HG03159 (cell line): ENCODE measurements at regions not wholly inside any gene's neighbourhood (a gene's known extent, or its start where the extent isn't known, plus 50 kb on each side); places are given as distances from the start of the nearest gene placed in this dataset.
"Not testable (repeated sequence)": the region's sequence is repeated elsewhere in the genome, so short reads cannot be mapped to it uniquely, and the experiment has no call there.

Experiments used
- ATAC-seq: cut with Tn5 transposase; IDR thresholded peaks from one replicate; pipeline ENCODE4 v1.9.1; 2021; ENCODE audit warnings: mild to moderate bottlenecking, moderate library complexity; ENCODE audit not compliant: unreplicated experiment

GRCh38 chr7:136441835-136442234 lies 426.6 kb upstream of the CHRM2 start:
- ATAC-seq = no peak

GRCh38 chr7:136431736-136432135 lies 436.7 kb upstream of the CHRM2 start:
- not testable (repeated sequence) for ATAC-seq

GRCh38 chr7:136424058-136424457 lies 444.4 kb upstream of the CHRM2 start:
- ATAC-seq = no peak

- not testable (repeated sequence) for ATAC-seq
These were observed 442.6 kb upstream of the MTPN start for GRCh38 chr7:136419740-136420139.

DNA sequence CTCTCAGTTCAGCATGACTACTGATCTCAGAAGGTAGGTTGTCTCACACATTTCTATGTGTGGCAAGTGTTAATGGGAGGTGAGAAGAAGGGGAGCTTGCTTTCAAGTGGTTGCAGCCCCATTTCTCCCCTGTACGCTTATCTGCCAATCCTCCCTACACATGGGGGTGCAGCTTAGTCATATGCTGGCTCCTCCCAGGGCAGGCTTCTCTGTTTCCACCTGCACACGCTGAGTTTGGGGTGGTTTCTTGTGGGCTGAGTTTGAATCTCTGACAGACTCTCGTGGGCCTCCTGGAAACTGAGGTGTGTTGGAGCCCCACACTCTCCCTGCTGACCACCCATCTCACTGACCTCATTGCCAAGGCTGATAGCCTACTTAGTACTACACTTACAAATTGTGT lies 435.8 kb upstream of the MTPN start:
- no peak for ATAC-seq

DNA sequence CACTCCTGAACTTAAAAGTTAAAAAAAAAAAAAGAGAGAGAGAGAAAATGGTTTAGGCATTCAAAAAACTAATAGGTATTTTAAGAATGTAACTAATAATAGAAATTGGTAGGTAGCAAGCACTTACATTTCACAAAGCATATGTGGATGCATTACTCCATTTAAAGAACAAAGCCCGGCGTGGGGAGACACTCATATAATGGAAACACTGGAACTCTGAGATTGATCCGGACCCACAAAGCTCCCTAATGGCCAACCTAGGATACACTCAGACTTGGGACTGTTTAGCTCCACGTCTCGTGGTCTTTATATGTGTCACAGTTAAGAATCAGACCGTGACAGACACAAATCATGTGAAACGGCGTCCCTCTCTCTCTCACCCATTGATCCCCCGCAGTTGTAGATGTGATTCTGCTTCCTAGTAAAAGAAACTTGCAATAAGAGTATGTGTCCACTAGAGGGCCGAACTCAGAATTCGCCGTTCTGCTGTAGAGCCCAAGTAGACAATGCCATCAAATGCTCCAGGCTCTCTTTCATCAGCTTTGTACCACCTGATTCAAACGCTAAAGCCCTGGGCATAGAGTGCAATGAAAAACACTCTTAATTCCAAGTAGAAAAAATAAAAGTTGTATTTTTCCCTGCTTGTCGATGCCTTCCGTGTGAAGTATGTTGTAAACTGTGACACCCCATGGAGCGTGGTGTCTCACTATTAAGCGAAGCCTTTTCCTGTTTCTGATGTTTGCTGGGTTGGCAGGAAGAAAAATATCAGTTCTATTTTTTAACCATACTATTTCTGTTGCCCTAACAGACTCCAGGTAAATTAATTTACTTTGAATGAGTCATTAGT lies 429.0 kb upstream of the MTPN start:
- ATAC-seq = peak; percentile 97

DNA sequence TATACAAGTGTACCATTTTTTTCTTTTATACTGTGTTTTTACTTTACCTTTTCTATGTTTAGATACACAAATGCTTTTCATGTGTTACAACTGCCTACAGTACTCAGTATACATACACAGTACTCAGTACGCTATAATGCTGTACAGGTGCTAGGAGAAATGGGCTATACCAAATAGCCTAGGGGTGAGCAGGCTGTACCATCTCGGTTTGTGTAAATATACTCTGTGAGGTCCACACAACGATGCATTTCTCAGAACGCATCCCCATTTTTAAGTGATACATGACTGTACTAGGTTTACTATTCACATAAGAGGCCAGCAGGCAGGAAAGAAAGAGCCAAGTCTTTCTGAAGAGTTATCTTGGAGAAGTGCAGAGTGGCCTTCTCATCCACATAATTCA lies 426.4 kb upstream of the MTPN start:
- no peak for ATAC-seq

- ATAC-seq = no peak
These were observed 423.7 kb upstream of the MTPN start for GRCh38 chr7:136400877-136401276.

DNA sequence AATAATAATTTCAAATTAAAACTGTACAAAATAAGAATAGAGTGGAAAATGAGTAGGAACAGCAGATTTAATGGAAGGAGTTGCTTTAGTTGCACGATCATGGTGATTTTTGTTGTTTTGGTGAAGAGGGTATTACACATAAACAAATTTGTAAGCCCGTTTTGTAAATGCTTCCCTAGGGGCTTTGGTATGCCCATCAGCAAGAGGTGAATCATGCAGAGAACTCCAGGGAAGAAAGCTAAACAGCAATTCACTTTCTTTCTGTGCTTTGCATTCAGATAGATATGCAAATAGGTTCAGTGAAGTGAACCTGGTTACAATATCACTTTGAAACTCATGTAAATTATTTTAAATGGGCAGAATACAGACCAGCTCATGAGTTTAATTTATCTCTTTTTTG lies 422.2 kb upstream of the MTPN start:
- ATAC-seq = no peak

GRCh38 chr7:136392856-136393255 lies 415.7 kb upstream of the MTPN start:
- no peak for ATAC-seq

DNA sequence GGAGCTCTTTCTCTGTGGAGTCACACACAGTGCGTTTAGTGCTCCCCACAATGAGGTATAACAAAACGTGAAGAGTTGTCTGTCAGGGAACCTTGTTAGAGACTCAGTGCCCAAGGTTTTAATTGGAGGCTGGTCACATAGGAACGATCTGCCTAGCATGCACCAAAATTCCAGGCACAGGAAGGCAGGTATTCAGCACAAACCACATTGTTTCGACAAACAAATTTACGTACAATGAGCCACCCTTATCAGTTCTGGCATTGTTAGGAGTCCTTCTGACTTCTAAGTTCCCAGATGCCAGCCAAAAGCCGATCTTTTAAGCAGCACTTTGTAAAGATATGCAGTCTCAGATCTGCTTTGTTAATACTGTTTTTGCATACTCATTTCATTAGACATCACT lies 414.2 kb upstream of the MTPN start:
- no peak for ATAC-seq

DNA sequence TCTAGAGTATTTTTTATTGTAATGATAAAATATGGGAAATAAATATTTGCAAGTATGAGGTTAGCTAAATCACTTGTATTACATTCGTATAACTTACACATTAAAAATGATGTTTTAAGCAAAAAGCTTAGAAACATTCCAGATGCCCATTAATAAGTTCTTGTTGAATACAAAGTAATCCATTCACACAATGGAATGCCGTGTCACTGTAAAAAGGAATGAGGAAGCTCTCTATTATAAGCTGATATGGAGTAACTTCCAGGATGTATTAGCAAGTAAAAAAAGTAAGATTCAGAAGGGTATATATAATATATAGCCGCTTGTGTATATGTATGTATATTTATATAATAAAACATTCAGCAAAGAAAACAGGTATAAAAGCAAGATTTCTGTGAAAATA lies 412.8 kb upstream of the MTPN start:
- ATAC-seq = no peak

GRCh38 chr7:136386876-136387275 lies 409.7 kb upstream of the MTPN start:
- no peak for ATAC-seq

DNA sequence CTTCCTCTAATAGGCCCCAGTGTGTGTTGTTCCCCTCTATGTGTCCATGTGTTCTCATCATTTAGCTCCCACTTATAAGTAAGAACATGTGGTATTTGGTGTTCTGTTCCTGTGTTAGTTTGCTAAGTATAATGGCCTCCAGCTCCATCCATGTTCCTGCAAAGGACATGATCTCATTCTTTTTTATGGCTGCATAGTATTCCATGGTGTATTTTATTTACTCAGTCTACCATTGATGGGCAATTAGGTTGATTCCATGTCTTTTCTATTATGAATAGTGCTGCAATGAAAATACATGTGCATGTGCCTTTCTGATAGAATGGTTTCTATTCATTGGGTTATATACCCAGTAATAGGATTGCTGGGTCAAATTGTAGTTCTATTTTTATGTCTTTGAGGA lies 394.2 kb upstream of the MTPN start:
- ATAC-seq = not testable (repeated sequence)

DNA sequence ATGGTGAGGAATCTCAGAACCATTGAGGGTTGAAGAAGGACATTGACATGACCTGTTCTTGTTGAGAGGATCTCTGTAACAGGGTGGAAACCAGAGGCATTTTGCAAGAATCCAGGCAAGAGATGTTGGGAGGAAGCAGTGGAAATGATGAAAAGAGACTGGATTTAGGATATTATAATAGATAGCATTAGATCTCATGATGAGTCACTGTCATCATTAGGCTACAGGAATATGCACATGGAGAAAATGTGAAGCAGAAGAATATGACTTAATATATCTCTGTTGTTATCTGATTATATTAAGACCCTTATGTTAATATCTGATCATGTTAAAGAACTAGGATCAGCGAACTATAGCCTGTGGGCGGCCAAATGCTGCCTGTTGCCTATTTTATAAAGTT lies 393.0 kb upstream of the MTPN start:
- no peak for ATAC-seq

DNA sequence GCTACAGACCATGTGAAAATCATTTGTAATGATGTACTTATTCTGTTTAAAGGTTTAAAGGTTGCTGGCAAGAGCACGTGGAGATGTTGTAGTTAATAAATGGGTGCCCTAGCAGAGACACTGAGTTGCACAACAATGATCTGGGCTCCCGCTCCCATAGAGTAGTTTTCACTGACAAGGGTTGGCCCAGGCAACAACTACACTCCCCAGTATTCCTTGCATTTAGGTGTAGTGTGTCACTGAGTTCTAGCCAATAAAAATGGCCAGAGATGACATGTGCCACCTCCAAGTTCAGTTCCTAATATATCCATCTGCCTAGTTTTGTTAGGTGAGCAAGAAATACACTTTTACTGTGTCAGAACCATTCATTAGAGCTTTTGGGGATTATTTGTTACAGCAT lies 392.1 kb upstream of the MTPN start:
- no peak for ATAC-seq

DNA sequence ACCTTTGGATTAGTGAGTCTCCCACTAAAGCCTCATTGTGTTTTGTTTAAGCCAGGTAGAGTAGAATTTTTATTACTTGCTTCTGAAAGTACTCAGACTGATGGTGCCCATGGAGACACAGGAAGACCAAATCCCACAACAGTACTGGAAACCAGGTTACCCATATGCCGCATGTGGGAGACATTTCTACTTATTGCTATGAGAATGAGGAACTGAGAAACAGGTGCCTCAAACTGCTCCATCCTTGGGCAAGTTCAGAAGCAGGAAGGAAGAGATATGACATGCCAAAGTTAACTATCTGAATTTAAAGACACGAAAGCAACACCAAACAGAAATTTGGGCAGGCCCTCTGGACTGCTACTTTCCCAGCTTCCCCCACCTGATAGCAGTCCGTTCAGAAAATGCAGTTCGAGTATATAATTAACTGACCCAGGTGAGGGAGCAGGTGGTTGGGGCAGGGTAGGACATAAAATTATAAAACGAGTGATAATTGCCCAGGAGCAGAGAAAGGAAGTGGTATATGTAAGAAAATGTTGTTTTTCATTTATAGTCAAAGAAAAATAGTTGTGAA lies 382.3 kb upstream of the MTPN start:
- ATAC-seq = peak; percentile 95

DNA sequence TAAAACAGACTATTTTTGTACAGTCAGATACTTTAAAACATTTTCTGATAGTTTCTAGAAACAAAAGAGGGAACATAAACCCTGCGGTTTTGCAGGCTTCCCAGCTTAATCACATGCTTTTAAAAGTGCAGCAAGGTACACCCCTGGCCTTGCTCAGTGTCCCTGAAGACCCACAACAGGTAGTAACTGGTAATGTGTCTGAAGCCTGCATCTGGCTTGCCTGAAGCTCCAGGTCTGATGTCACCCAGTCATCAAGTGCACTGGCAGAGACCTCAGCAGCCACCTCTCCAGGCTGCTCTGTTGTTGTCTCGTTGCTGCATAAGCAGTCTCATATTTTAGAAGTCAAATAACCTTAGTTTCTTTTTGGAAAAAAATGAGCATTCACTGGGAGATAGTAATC lies 376.1 kb upstream of the MTPN start:
- ATAC-seq = peak; percentile 60

DNA sequence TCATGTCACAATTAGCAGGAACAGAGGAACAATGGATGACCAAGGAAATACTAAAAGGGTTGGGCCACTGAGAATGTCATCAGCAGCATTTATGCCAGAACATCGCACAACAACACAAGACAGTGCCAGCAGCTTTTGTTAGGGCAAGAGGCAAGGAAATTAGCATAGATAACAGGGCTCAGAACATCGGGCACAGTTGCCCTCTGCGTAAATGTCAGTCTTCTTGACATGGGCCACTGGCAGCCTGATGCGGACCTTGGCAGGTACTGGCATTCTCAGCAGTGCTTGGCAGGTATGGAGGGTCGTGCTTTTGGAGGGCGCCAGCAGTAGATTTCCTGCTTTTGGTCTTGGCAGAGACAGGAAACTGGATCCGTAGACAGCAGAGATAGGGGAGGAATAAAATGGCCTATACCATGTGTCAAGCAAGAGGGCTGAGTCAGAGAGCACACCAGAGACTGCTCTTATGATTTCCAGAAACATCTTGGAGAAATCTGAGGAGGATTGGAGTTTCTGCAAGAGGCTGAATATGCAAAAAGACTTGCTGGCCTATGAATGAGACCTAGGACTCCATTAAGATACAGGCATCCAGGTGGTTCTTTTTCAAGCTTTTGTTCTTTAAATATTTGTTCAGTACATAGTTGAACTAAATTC lies 371.5 kb upstream of the MTPN start:
- ATAC-seq = no peak

DNA sequence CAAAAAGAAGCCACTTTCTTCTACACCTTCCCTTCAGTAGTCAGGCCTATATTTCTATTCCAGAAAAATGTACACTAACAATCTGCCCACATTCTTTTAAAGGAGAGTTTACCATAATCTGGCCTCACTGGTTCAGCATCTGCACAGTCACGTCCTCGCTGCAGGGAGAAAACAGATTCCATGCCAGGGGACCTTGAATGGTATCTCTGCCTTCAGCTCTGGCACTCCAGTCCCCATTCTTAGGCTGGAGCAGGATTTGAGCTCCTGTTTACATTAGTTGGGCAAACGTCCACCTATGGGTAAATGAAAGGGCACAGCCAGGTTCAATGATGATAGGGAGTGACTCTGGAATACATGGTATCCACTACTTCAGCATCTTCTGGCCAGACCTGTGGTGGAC lies 371.0 kb upstream of the MTPN start:
- ATAC-seq = no peak

GRCh38 chr7:136347488-136347887 lies 370.3 kb upstream of the MTPN start:
- ATAC-seq = no peak

DNA sequence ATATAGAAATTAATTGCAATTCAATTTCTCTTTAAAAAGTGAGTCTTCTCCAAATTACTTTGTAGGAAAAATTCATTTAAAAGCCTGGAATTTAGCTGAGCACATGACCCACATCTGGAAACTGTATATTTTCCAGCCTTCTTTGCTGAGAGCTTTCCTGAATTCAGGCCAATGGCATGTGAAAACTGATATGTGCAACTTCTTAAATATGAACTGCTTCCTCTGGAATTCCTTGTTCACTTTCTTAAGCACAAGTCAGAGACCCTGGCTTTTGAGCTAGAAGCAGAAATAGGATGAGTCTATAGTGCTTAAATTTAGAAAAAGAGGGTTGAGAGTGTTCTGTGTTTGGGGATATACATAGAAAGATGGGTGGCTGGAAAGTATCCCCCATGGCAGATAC lies 365.1 kb upstream of the MTPN start:
- ATAC-seq = no peak
